Upper lobe of left lung (tissue), 6 donors: ENCODE measurements at regions not wholly inside any gene's neighbourhood (a gene's known extent, or its start where the extent isn't known, plus 50 kb on each side); places are given as distances from the start of the nearest gene placed in this dataset.

Experiments used
- ATAC-seq, 2 donors: fragments of 200-7000 bp; cut with Tn5 transposase; one replicate each; pipeline ENCODE4 v1.9.1; 2022; ENCODE audit warnings: mild to moderate bottlenecking in 2 of 2, moderate library complexity in 2 of 2; ENCODE audit not compliant: low FRiP score in 2 of 2
- DNase-seq, 2 donors: peaks; one replicate each; pipeline ENCODE4 v3.0.0-alpha.2; 2019 to 2020
- H3K27ac ChIP-seq, 4 donors: fragments of 200-600 bp; sonication (generic); one replicate each; pipeline ENCODE4 v1.5.1; 2016 to 2019
- H3K27me3 ChIP-seq, 4 donors: fragments of 200-600 bp; sonication (generic); one replicate each; pipeline ENCODE4 v1.5.1; 2017 to 2019
- H3K36me3 ChIP-seq, 4 donors: fragments of 200-600 bp; sonication (generic); one replicate each; pipeline ENCODE4 v1.5.1; 2016 to 2019
- H3K4me1 ChIP-seq, 4 donors: fragments of 200-600 bp; sonication (generic); one replicate each; pipeline ENCODE4 v1.5.1; 2018 to 2019
- H3K4me3 ChIP-seq, 4 donors: fragments of 200-600 bp; sonication (generic); one replicate each; pipeline ENCODE4 v1.5.1; 2017 to 2019; ENCODE audit warnings: mild to moderate bottlenecking in 2 of 4, moderate library complexity in 1 of 4
- H3K9me3 ChIP-seq, 4 donors: fragments of 200-600 bp; sonication (generic); one replicate each; pipeline ENCODE4 v1.5.1; 2018 to 2019
- CTCF ChIP-seq, 6 experiments: fragments of 450-650 bp in 4 of 6; fragments of 200-600 bp in 2 of 6; sonication (generic) in 2 of 6; IDR thresholded peaks; one replicate each; pipeline ENCODE4 v1.5.1; 2016 to 2019; ENCODE audit warnings: antibody characterized with exemption in 6 of 6
- EP300 ChIP-seq, 4 donors: sonication (generic); formaldehyde crosslinking; IDR thresholded peaks; one replicate each; pipeline ENCODE4 v1.5.1; 2017; ENCODE audit warnings: antibody characterized with exemption in 4 of 4, control low read depth in 2 of 4
- POLR2A ChIP-seq, 4 donors: fragments of 450-650 bp; IDR thresholded peaks; one replicate each; pipeline ENCODE4 v1.5.1; 2016 to 2017; ENCODE audit warnings: antibody characterized with exemption in 4 of 4, mild to moderate bottlenecking in 2 of 4
- POLR2AphosphoS5 ChIP-seq, 2 donors: sonication (generic); formaldehyde crosslinking; IDR thresholded peaks; one replicate each; pipeline ENCODE4 v1.5.1; 2017; ENCODE audit warnings: antibody characterized with exemption in 2 of 2
- WGBS, 2 donors: methylation state at CpG; one replicate each; pipeline ENCODE4 v1.1.5; 2017 to 2018; 5-methylcytosine and 5-hydroxymethylcytosine counted together
- donor health status: DM: no; HTN: no; CAD: no; lungs with moderate emphysema.
- donor health status: DM: no; HTN: yes; CAD: no; lungs with severe emphysema.

GRCh38 chr5:122545986-122546385, 228.9 kb upstream of the SNX2 start:
- DNase-seq, result no peak
- 80 to 82% methylated on average over 3 of the region's 3 CpGs for WGBS, 2 donors
- Histone ChIP-seq H3K4me3 (no peak overlapping the region), H3K4me1 (no peaks in the 10 kb centered on the region), H3K9me3 (no peaks in the 10 kb centered on the region), H3K27ac (no peak overlapping the region), H3K36me3 (no peaks in the 10 kb centered on the region), H3K27me3 (no peaks in the 10 kb centered on the region)
- ATAC-seq, result no peak
- TF ChIP-seq CTCF (IDR thresholded peaks at IDR 0.05) (no peak), EP300 (IDR thresholded peaks at IDR 0.05) (no peak), POLR2A (IDR thresholded peaks at IDR 0.05) (no peak), POLR2AphosphoS5 (IDR thresholded peaks at IDR 0.05) (no peak)

GRCh38 chr5:122547219-122547618, 227.7 kb upstream of the SNX2 start:
- WGBS, 2 donors, result 84 to 85% methylated on average over 2 of the region's 2 CpGs
- no peaks in the 10 kb centered on the region for H3K27me3 ChIP-seq

GRCh38 chr5:122547669-122548068, 227.2 kb upstream of the SNX2 start:
- Histone ChIP-seq H3K4me3 (no peak overlapping the region), H3K27ac (no peak overlapping the region), H3K27me3 (no peaks in the 10 kb centered on the region), H3K36me3 (no peaks in the 10 kb centered on the region), H3K4me1 (no peaks in the 10 kb centered on the region), H3K9me3 (no peaks in the 10 kb centered on the region)
- DNase-seq (no peak), ATAC-seq (no peak)
- WGBS, 2 donors, result 85 to 90% methylated on average over 4 of the region's 4 CpGs
- TF ChIP-seq CTCF (IDR thresholded peaks at IDR 0.05), result no peak
- no peak for TF ChIP-seq POLR2AphosphoS5 (IDR thresholded peaks at IDR 0.05)
- no peak for TF ChIP-seq POLR2A (IDR thresholded peaks at IDR 0.05)
- no peak for TF ChIP-seq EP300 (IDR thresholded peaks at IDR 0.05)

More at GRCh38 chr5:122547219-122547618, 227.7 kb upstream of the SNX2 start:
- Histone ChIP-seq H3K27ac (no peak overlapping the region), H3K36me3 (no peaks in the 10 kb centered on the region), H3K4me3 (no peak overlapping the region), H3K4me1 (no peaks in the 10 kb centered on the region), H3K9me3 (no peaks in the 10 kb centered on the region)
- no peak for DNase-seq
- ATAC-seq, result no peak
- TF ChIP-seq POLR2AphosphoS5 (IDR thresholded peaks at IDR 0.05) (no peak), POLR2A (IDR thresholded peaks at IDR 0.05) (no peak), CTCF (IDR thresholded peaks at IDR 0.05) (no peak), EP300 (IDR thresholded peaks at IDR 0.05) (no peak)

- Histone ChIP-seq H3K27me3 (no peaks in the 10 kb centered on the region), H3K4me3 (no peak overlapping the region), H3K27ac (no peak overlapping the region), H3K4me1 (no peaks in the 10 kb centered on the region), H3K9me3 (no peaks in the 10 kb centered on the region), H3K36me3 (no peaks in the 10 kb centered on the region)
- TF ChIP-seq POLR2A (IDR thresholded peaks at IDR 0.05) (no peak), CTCF (IDR thresholded peaks at IDR 0.05) (no peak), POLR2AphosphoS5 (IDR thresholded peaks at IDR 0.05) (no peak), EP300 (IDR thresholded peaks at IDR 0.05) (no peak)
- DNase-seq, result no peak
- ATAC-seq, result no peak
Measured at GRCh38 chr5:122559676-122560075, 215.2 kb upstream of the SNX2 start.

DNA sequence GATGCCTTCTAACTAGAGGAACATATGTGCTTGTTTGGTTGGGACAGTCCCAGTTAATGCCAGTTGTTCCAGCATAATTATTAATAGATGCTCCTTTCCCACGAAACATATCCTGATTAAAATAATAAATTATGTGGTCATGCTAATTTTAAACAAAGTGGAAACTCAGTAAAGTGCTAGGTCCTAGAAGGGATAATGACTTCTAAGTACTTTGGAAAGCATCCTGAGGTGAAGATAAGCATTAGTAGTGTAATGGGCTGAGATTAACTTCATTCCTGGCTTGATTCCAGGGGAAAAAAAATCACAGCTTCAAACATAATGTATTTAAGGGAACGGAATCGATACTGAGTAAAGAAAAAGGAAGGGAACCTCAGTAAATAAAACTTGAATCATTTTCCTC, 213.7 kb upstream of the SNX2 start:
- Histone ChIP-seq H3K27me3 (no peaks in the 10 kb centered on the region), H3K36me3 (no peaks in the 10 kb centered on the region), H3K4me3 (no peak overlapping the region), H3K4me1 (no peaks in the 10 kb centered on the region), H3K9me3 (no peaks in the 10 kb centered on the region), H3K27ac (no peak overlapping the region)
- ATAC-seq (no peak), DNase-seq (no peak)
- WGBS, 2 donors, result 28 to 34% methylated on average over 3 of the region's 3 CpGs
- no peak for TF ChIP-seq POLR2A (IDR thresholded peaks at IDR 0.05)
- no peak for TF ChIP-seq EP300 (IDR thresholded peaks at IDR 0.05)
- no peak for TF ChIP-seq POLR2AphosphoS5 (IDR thresholded peaks at IDR 0.05)
- no peak for TF ChIP-seq CTCF (IDR thresholded peaks at IDR 0.05)
